KMS-11 (cell line): ENCODE measurements at regions not wholly inside any gene's neighbourhood (a gene's known extent, or its start where the extent isn't known, plus 50 kb on each side); places are given as distances from the start of the nearest gene placed in this dataset.
"Not testable (repeated sequence)": the region's sequence is repeated elsewhere in the genome, so short reads cannot be mapped to it uniquely, and the experiment has no call there.

ENCODE experiments used
- H2AFZ ChIP-seq: fragments of 200-600 bp; sonication (generic); 2 replicates; pipeline ENCODE4 v1.6.1; 2016; ENCODE audit warnings: antibody characterized with exemption, mixed run types, low read depth
- H3K27ac ChIP-seq: fragments of 200-600 bp; sonication (generic); 2 replicates; pipeline ENCODE4 v1.6.1; 2016; ENCODE audit warnings: mild to moderate bottlenecking, mixed run types
- H3K27me3 ChIP-seq: fragments of 200-600 bp; sonication (generic); 2 replicates; pipeline ENCODE4 v1.6.1; 2017; ENCODE audit warnings: mild to moderate bottlenecking, low read depth, mixed run types, moderate library complexity; ENCODE audit not compliant: insufficient read depth
- H3K36me3 ChIP-seq: fragments of 200-600 bp; sonication (generic); 2 replicates; pipeline ENCODE4 v1.6.1; 2017; ENCODE audit warnings: mild to moderate bottlenecking, mixed run types; ENCODE audit not compliant: insufficient read depth
- H3K4me1 ChIP-seq: fragments of 200-600 bp; sonication (generic); 2 replicates; pipeline ENCODE4 v1.6.1; 2016; ENCODE audit warnings: mild to moderate bottlenecking, low read depth, mixed run types; ENCODE audit not compliant: poor library complexity, severe bottlenecking
- H3K4me2 ChIP-seq: fragments of 200-600 bp; sonication (generic); 2 replicates; pipeline ENCODE4 v1.7.0; 2016; ENCODE audit warnings: mild to moderate bottlenecking, mixed run types
- H3K4me3 ChIP-seq: fragments of 200-600 bp; sonication (generic); IDR thresholded peaks from 2 replicates; pipeline ENCODE4 v1.6.1; 2017; ENCODE audit warnings: low read depth, low read length, mixed read lengths; ENCODE audit not compliant: insufficient read depth
- H3K79me2 ChIP-seq: fragments of 200-600 bp; sonication (generic); 2 replicates; pipeline ENCODE4 v1.6.1; 2016; ENCODE audit warnings: low read depth, mixed run types; ENCODE audit not compliant: insufficient read depth
- H3K9ac ChIP-seq: fragments of 200-600 bp; sonication (generic); 2 replicates; pipeline ENCODE4 v1.6.1; 2016; ENCODE audit warnings: mild to moderate bottlenecking, mixed run types
- H4K20me1 ChIP-seq: fragments of 200-600 bp; sonication (generic); 2 replicates; pipeline ENCODE4 v1.6.1; 2016; ENCODE audit warnings: mild to moderate bottlenecking, mixed run types; ENCODE audit not compliant: insufficient read depth
- TF ChIP-seq, protein P1 (sequence below): fragments of 200-600 bp; sonication (generic); conservative IDR thresholded peaks from 2 replicates; pipeline ENCODE4 v1.6.1; 2017; ENCODE audit warnings: low read depth, mild to moderate bottlenecking, antibody characterized with exemption, low read length, moderate library complexity, mixed read lengths

- H3K27ac ChIP-seq, result no peak overlapping the region
- no peak overlapping the region for H2AFZ ChIP-seq
- no peaks in the 10 kb centered on the region for H3K4me1 ChIP-seq
- TF ChIP-seq, protein P1, sequence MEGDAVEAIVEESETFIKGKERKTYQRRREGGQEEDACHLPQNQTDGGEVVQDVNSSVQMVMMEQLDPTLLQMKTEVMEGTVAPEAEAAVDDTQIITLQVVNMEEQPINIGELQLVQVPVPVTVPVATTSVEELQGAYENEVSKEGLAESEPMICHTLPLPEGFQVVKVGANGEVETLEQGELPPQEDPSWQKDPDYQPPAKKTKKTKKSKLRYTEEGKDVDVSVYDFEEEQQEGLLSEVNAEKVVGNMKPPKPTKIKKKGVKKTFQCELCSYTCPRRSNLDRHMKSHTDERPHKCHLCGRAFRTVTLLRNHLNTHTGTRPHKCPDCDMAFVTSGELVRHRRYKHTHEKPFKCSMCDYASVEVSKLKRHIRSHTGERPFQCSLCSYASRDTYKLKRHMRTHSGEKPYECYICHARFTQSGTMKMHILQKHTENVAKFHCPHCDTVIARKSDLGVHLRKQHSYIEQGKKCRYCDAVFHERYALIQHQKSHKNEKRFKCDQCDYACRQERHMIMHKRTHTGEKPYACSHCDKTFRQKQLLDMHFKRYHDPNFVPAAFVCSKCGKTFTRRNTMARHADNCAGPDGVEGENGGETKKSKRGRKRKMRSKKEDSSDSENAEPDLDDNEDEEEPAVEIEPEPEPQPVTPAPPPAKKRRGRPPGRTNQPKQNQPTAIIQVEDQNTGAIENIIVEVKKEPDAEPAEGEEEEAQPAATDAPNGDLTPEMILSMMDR, result no peak
- no peaks in the 10 kb centered on the region for H3K79me2 ChIP-seq
- no peak overlapping the region for H3K4me3 ChIP-seq
- no peaks in the 10 kb centered on the region for H3K27me3 ChIP-seq
- H3K4me2 ChIP-seq, result no peak overlapping the region
- H3K9ac ChIP-seq, result no peak overlapping the region
- H3K36me3 ChIP-seq, result no peaks in the 10 kb centered on the region
- H4K20me1 ChIP-seq, result no peaks in the 10 kb centered on the region
Observed at GRCh38 chr12:67099858-67100257, 169.3 kb upstream of the CAND1 start.

GRCh38 chr12:67103521-67103920, 165.6 kb upstream of the CAND1 start:
- Histone ChIP-seq H3K79me2 (no peaks in the 10 kb centered on the region), H3K4me2 (no peak overlapping the region), H3K4me1 (no peaks in the 10 kb centered on the region), H3K27ac (no peak overlapping the region), H4K20me1 (no peaks in the 10 kb centered on the region), H3K27me3 (no peaks in the 10 kb centered on the region), H3K9ac (no peak overlapping the region), H3K4me3 (no peak overlapping the region), H2AFZ (no peak overlapping the region), H3K36me3 (no peaks in the 10 kb centered on the region)
- TF ChIP-seq, protein P1, result no peak

DNA sequence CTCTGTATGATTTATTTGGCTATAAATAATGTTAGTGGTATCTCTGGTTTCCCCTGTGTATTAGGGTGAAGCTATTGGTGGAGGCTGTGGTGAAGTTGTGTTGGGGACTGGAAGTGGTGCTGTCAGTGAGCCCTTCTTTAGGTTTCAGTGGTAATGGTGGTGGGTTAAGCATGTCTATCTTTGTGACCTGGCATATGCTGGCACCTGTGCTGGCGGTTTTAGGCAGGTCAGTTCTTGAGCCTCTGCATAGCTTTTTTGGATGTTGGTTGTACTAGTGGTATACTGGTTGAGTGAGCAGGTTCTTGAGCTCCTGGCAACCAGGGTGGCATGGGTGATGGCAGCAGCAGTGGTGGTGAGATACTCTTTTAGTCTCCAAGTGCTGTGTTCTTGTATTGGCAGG, 161.9 kb upstream of the CAND1 start:
- Histone ChIP-seq H3K4me2 (no peak overlapping the region), H3K27me3 (no peaks in the 10 kb centered on the region), H3K27ac (no peak overlapping the region), H3K4me3 (no peak overlapping the region), H3K9ac (no peak overlapping the region), H3K79me2 (no peaks in the 10 kb centered on the region), H3K36me3 (no peaks in the 10 kb centered on the region), H4K20me1 (no peaks in the 10 kb centered on the region), H3K4me1 (no peaks in the 10 kb centered on the region), H2AFZ (no peak overlapping the region)
- TF ChIP-seq, protein P1, result no peak

- TF ChIP-seq, protein P1, result no peak
- Histone ChIP-seq H2AFZ (no peak overlapping the region), H3K4me3 (no peak overlapping the region), H3K27ac (no peak overlapping the region), H3K79me2 (no peaks in the 10 kb centered on the region), H3K36me3 (no peaks in the 10 kb centered on the region), H3K4me2 (no peak overlapping the region), H3K9ac (no peak overlapping the region), H3K4me1 (no peaks in the 10 kb centered on the region), H4K20me1 (no peaks in the 10 kb centered on the region), H3K27me3 (no peaks in the 10 kb centered on the region)
Observed at GRCh38 chr12:67107751-67108269, 161.3 kb upstream of the CAND1 start.

- not testable (repeated sequence) for H4K20me1 ChIP-seq, H2AFZ ChIP-seq, H3K27ac ChIP-seq, H3K4me2 ChIP-seq, H3K4me1 ChIP-seq, H3K4me3 ChIP-seq, H3K36me3 ChIP-seq, H3K79me2 ChIP-seq, H3K27me3 ChIP-seq, H3K9ac ChIP-seq
Observed at GRCh38 chr12:67110345-67110744, 158.8 kb upstream of the CAND1 start.
